ENCODE measurements at regions not wholly inside any gene's neighbourhood (a gene's known extent, or its start where the extent isn't known, plus 50 kb on each side); places are given as distances from the start of the nearest gene placed in this dataset.

DNA sequence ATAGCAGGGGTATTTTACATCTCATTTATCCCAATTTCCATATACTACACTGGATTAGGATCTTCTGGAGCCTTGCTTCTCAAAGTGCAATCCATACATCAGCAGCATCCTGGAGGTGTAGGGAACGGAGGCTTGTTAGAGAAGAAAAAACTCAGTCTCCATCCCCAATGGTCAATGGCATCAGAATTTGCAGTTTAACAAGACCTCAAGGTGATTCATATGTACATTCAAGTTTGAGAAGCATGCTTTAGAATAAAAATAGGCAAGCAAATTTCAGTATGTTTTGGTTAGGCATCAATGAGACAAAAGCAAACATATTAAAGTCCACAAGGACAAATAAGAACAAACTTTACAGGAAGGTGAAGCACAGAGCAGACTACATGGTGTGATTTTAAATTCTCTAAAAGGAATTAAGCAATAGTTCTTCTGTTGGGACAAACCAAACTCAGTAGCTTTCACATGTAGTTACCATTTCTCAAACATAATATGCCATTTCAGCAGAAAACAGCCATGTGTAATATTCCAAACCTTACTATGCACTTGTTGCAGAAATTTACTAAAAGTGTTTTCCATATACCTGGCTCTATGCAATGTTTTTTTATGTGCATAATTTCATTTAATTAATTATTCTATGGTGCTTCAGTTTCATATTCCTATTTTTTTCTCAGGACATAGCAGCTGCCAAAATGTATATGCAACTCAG, 360.3 kb upstream of the NECTIN3 start:
- no peak overlapping the region for H3K4me3 ChIP-seq (ENCODE audit: low read depth, low read length)
- no peaks in the 10 kb centered on the region for H3K27me3 ChIP-seq
- DNase-seq, result no peak
- no peaks in the 10 kb centered on the region for H3K9me3 ChIP-seq
- no peaks in the 10 kb centered on the region for H3K36me3 ChIP-seq
- H3K4me1 ChIP-seq, result peaks cover 3% of the 10 kb centered on the region; the same call in 1 of the 2 replicates
- TF ChIP-seq, protein P1, sequence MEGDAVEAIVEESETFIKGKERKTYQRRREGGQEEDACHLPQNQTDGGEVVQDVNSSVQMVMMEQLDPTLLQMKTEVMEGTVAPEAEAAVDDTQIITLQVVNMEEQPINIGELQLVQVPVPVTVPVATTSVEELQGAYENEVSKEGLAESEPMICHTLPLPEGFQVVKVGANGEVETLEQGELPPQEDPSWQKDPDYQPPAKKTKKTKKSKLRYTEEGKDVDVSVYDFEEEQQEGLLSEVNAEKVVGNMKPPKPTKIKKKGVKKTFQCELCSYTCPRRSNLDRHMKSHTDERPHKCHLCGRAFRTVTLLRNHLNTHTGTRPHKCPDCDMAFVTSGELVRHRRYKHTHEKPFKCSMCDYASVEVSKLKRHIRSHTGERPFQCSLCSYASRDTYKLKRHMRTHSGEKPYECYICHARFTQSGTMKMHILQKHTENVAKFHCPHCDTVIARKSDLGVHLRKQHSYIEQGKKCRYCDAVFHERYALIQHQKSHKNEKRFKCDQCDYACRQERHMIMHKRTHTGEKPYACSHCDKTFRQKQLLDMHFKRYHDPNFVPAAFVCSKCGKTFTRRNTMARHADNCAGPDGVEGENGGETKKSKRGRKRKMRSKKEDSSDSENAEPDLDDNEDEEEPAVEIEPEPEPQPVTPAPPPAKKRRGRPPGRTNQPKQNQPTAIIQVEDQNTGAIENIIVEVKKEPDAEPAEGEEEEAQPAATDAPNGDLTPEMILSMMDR (IDR thresholded peaks at IDR 0.05; ENCODE audit: low read depth, low read length), result no peak

DNA sequence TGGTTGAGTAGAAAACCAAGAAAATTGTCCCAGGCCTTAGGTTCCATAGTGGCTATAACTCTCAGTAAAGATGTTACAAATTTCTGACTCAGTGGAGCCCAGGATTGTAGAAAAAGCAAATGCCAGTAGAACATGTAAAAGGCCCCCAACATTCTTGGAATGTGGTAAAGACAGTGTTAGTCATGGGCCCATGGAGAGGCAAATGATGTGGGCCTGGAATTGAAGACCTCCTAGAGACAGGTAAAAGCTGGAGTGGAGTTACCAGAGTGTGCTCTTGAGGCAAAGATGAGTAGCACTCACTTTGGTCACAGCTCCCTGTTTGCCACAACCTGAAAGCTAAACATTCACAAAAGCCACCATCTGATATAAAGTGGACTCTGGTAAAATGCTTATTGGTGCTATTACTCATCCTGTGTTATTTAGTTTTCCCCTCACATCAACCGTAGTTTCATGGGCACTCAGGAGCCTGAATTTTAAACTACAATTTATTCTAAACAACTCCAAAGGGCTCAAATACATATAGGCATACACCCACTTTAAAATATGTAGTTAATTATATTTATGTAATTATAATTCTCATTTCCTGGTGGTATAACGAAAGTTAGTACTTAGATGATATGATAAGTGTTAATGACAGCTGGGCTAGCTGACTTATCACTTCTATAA, 359.6 kb upstream of the NECTIN3 start:
- H3K4me1 ChIP-seq, result peaks cover 5% of the 10 kb centered on the region; the same call in 1 of the 2 replicates
- no peaks in the 10 kb centered on the region for H3K36me3 ChIP-seq
- H3K4me3 ChIP-seq (ENCODE audit: low read depth, low read length), result no peak overlapping the region
- H3K9me3 ChIP-seq, result no peaks in the 10 kb centered on the region
- TF ChIP-seq, protein P1 (IDR thresholded peaks at IDR 0.05; ENCODE audit: low read depth, low read length), result no peak
- no peak for DNase-seq
- no peaks in the 10 kb centered on the region for H3K27me3 ChIP-seq

DNA sequence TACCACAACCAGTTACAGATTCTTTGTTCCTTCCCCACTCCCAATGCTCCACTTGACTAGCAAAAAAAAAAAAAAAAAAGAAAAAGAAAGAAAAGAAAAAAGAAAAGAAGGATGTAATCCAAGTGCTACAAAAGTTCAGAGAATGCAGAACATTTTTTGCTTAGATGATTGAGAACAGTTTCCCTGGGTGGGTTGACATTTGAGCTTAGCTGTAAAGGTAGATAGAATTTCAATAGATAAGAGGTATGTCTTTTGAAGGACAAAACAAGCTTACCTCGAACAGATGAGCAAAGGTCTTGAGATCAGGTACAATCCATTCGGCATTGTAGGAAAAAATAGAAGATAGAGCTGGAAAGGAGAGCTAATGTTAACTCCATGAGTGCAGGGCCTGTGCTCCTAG, 344.6 kb upstream of the NECTIN3 start:
- H3K36me3 ChIP-seq, result no peaks in the 10 kb centered on the region
- no peaks in the 10 kb centered on the region for H3K27me3 ChIP-seq
- H3K4me3 ChIP-seq (ENCODE audit: low read depth, low read length), result no peak overlapping the region
- TF ChIP-seq, protein P1 (IDR thresholded peaks at IDR 0.05; ENCODE audit: low read depth, low read length), result no peak
- DNase-seq, result no peak
- no peaks in the 10 kb centered on the region for H3K9me3 ChIP-seq
- H3K4me1 ChIP-seq, result no peaks in the 10 kb centered on the region

DNA sequence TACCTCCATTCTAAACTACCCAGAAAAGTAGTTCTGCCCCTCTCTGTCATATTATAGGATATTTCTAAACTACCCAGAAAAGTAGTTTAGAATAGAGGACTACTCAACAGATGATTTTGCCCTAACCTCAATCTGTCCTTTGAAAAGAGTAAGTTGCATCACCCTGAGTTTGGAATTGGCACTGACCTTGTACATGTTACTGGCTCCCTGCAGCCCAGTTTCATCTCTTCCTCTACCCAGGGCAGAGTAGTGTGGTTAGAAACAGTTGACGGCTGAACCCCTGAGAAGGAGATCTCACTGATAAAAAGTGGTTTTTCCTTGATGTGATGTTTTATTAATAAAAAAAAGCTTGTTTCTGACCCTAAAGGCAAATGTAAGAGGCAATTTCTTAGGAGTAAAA, 340.5 kb upstream of the NECTIN3 start:
- no peaks in the 10 kb centered on the region for H3K36me3 ChIP-seq
- H3K4me1 ChIP-seq, result no peaks in the 10 kb centered on the region
- no peak for DNase-seq
- no peaks in the 10 kb centered on the region for H3K9me3 ChIP-seq
- no peak overlapping the region for H3K4me3 ChIP-seq (ENCODE audit: low read depth, low read length)
- H3K27me3 ChIP-seq, result no peaks in the 10 kb centered on the region
- TF ChIP-seq, protein P1 (IDR thresholded peaks at IDR 0.05; ENCODE audit: low read depth, low read length), result no peak

DNA sequence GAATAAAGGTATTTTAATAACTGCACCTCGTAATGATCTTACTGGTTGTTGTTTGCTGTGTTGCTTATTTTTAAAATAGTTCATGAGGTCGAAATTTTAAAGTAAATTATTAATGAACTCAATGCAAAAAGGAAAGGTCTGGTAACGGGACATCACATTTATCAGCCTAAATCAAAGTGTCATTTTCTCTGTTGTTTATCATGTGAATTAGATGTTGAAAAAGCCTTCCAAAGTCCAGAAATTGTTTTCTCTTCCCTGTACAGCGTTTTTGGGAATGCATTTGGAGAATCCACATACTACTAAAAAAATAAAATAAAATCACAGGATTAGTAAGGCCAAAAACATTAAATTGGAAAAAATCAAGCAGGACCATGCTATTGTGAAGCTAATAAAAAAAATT, 339.2 kb upstream of the NECTIN3 start:
- TF ChIP-seq, protein P1 (IDR thresholded peaks at IDR 0.05; ENCODE audit: low read depth, low read length), result no peak
- H3K4me1 ChIP-seq, result no peaks in the 10 kb centered on the region

DNA sequence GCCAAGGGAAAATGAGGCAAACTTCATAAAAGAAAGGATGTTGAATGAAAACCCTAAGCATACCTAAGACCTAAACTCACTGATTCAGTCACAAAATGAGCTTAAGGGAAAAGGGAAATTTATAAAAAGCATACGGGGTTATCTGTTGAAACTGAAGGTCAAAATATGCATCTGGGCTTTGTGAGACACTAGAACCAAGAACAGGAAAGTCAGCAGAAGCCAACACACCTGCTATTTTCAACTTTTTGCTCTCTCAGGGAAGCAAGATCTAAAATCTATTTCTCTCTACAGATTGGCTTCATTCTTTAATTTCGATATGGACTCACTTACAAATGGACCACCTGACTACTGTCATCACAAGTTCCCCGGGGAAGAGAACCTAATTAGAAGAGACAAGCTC, 338.6 kb upstream of the NECTIN3 start:
- Histone ChIP-seq H3K27me3 (no peaks in the 10 kb centered on the region), H3K4me1 (no peaks in the 10 kb centered on the region), H3K36me3 (no peaks in the 10 kb centered on the region), H3K9me3 (no peaks in the 10 kb centered on the region), H3K4me3 (ENCODE audit: low read depth, low read length) (no peak overlapping the region)
- TF ChIP-seq, protein P1 (IDR thresholded peaks at IDR 0.05; ENCODE audit: low read depth, low read length), result no peak
- no peak for DNase-seq

More for the DNA sequence above, 339.2 kb upstream of the NECTIN3 start:
- H3K9me3 ChIP-seq, result no peaks in the 10 kb centered on the region
- no peaks in the 10 kb centered on the region for H3K36me3 ChIP-seq
- no peak for DNase-seq
- H3K4me3 ChIP-seq (ENCODE audit: low read depth, low read length), result no peak overlapping the region
- no peaks in the 10 kb centered on the region for H3K27me3 ChIP-seq

Measured in BE2C (cell line).